HG03103 (cell line): ENCODE measurements at regions not wholly inside any gene's neighbourhood (a gene's known extent, or its start where the extent isn't known, plus 50 kb on each side); places are given as distances from the start of the nearest gene placed in this dataset.

Experiments
- ATAC-seq: cut with Tn5 transposase; IDR thresholded peaks from one replicate; pipeline ENCODE4 v1.9.1; 2021; ENCODE audit warnings: low read depth; ENCODE audit not compliant: unreplicated experiment

DNA sequence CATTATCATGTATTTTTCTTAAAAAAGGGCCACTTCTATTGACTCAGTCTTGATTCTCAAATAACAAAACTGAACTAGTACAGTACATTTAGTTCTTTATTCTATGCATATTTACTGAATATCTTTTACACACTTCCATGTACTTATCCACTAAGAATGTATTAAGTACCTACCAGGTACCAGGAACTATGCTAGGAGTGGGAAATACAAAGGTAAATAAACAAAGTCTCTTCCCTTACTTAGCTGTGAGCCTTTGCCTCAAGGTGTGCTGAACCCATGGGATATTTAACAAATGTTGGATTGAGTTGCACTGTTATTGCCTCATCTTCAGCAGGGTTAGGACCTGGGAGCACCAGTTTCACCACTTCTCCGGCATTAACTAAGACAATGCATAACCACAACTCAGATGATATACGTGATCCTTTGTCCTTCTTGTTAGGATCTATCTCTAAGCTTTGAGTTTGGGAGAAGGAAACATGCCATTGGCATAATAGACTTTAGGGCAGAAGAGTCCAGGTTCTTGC is 533.9 kb downstream of the TFAP2B start:
- no peak for ATAC-seq

DNA sequence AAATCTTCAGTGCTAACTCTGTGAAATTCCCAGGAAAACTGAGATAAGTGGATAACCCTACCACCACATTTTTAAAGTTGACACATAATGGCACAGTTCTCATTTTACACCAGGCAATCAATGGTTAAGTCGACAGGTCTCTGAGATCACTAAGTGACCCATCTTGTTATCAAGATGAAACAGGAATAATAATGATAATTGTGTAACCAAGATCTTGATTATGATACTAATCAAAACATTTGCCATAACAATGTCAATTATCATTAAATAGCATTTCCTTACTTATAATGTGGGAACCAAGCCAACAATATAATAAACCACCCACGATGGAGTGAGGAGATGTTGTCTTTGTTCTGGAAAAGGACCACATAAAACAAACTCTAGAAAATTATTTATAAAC is 541.6 kb downstream of the TFAP2B start:
- no peak for ATAC-seq

DNA sequence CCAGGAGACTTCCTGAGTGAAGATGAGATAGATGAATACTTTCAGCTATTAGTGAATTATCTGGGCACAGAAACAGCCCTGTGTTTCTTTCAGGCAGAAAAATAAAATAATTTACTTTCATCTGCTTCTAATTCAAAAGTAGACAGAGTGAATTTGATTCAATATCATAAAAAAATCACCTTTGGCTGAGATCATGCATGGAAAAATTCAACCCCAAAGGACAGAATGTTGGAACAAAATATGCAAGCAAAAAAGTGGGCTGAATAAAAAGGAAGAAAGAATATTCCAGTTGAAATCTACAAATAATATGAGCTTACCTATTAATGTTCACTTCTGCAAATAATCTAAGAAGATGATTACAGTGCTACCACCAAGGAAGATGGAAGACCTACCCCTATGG is 546.9 kb downstream of the TFAP2B start:
- no peak for ATAC-seq

DNA sequence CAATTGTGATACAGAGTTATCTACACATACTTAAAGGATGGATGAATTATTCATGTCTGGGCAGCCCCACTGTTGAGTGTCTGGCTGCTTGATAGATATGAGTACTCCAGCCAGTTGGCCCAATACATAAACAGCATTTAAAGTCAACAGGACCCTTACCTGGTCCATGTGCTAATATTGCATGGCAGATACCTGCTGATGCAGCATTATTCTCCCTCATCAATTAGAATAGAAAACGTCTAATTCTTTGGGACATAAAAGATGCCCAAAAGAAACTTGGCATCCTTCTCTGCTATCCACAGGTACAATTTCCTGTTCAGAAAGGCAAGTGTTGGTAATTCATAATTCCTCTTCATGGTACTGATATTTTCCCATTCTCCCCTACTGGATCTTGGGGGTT is 550.8 kb downstream of the TFAP2B start:
- ATAC-seq: no peak

DNA sequence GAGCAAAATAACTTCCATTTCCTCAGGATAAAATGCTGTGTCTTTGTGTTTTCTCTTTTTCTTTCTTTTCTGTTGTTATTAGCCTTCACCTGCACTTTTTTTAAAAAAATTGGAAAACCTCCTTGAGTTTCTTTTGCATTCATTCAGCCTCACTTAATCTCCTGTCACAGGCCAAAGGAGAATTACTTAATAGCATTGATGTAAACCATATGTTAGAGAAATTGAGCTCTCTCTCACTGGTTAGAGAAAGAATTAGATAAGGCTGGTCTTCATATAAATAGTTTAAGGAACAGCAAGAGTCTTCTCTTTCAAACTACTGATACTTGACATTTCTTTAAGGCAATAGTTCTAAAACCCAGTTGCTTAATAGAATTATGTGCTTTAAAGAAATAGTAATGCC is 564.2 kb downstream of the TFAP2B start:
- ATAC-seq: no peak

DNA sequence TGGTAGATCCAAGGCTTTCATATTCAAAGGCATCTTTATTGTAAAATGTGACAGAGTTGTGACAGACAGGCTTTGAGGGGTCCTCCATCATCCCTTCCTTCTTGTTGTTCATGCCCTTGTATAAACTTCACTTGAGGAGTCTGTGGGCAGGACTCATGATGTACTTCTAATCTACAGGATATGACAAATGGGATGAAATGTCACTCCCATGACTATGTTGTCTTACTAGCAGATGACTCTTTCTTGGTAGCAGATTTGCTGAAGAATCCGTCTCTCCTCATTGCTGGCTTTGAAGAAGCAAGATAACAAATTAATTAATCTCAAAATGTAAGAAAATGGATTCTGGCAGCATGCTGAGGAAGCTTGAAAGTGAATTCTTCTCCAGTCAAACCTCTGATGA is 566.1 kb downstream of the TFAP2B start:
- ATAC-seq: no peak

DNA sequence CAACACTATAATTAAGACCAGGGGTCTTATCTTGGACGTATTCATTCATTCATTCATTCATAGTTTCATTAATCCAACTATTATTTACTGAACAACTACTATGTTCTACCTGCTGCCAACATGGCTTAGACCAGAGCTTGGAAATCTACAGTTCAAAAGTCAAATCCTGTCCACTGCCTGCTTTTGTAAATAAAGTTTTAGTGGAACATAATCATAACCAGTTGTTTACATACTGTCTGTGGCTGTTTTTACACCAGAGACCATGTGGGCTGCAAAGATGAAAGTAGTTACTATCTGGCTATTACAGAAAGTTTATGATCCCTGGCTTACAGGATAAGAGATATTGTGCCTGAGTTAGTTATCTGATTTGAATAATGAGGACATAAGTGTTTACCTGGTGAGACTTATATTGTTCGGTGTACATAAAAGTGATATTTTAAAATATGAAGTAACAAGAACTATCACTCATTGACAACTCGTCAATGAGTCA is 567.7 kb downstream of the TFAP2B start:
- no peak for ATAC-seq

DNA sequence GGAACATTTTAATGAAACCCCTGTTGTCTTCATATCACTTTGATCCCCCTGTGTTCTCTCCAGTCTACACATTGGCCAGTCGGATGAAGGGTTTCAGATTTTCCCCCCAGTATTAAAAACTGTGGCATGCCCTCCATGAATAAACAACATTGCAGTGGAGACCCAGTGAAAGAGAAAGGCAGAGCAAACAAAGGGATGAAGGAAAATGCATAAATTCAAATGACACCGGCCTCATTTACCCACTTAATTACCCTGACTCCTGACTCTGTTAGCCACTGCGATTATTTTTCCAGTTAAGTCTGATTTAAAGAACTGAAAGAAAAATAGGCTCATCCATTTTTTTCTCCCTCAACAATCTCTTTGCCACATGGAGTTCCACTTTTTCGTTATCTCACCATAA is 569.2 kb downstream of the TFAP2B start:
- no peak for ATAC-seq

DNA sequence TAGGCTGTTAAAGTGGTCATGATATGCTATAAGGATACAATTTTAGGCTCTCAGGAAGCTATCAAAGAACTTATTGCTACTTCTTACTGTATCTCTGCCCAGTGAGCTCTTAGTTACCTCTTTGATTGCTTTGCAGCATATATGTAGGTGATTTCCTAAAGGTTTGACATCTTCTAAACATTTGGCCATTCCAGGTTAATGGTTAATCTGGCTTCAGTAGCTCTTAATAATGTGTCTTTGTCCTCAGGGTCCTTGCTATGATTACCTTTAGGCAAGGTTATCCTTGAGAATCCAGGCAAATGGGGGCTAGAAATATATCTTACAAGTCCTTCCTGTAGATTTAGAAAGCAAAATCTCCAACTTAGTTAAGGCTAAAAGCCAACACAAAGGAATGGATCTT is 575.4 kb downstream of the TFAP2B start:
- no peak for ATAC-seq

DNA sequence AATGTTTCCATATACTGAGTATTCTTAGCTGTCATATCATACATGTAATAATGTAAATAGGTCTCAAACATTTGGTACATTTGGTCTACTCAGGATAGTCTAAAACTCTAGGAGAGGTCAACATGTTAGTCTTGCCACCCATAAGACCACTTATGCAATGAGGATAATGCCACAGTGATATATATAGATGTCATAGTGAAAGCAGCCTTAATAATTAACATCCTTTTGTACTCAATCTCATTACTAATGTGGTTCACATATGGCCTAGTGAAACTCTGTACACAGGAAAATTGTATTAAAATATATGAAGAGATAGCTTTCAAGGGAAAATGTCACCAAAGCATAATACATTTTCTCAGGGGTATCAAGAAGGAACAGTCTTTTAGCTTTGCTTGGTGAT is 577.9 kb downstream of the TFAP2B start:
- no peak for ATAC-seq

DNA sequence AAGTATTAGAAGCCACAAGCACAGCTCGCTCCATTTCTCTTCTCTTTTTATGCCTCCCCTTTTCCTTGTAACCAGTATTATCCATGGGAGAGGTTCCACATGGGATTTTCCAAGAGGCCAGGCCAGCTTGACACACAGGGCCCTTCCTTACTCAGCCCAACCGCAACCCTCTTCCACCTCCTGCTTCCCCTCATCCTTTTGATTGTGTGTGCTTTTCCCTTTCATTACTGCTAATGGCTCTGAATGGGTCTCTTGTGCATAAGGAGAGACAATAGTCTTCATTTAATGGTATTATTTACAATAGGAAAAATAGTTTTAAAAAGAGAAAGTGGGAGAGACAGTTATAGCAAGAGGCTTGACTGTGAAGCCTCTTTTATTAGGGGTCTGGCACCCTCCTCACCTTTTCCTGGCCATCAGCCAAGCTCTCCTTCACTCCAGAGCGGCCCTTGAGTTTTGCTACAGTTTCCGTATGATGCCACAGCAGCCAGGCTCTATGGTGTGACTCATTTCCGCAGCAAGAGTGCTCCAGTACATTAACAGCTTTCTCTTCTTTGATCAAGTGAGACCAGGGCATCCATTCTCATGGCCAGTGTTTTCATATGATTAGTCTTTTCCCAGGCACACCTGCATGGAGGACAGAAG is 579.5 kb downstream of the TFAP2B start:
- no peak for ATAC-seq

DNA sequence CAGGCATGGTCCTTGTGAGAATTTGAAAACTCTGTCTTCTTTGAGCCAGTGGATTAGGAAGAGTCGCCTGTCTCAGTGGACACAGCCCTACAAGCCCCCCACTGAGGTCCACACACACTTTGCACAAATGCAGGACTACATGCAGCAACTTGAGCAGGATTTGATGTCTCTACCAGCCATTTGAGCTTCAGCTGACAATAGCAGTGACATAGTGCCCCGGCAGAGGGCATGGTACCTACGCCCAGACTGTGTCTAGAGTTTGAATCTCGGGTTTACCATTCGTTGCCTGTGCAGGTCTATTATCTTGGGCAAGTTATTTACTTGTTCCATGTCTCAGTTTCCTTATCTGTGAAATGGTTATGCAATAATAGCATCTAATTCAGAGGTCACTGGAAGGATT is 580.1 kb downstream of the TFAP2B start:
- no peak for ATAC-seq

DNA sequence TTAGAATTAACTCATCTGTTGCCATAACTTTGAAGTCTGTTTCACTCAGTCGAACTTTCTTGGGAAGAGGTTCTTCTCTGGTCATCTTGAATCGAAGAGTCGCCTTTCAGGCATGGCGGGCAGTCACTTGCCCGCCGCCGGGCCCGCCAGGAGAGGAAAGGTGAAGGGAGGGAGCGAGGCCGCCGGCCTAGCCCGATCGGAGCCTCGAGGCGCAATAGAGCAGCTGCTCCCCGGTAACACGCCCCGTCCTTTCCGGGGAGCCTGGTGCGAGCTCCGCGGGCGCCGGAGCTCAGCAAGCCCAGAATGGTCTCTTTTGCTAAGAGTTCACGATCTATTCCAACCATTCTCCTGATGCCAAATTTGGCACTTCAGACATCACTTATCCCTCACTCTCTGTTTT is 591.8 kb downstream of the TFAP2B start:
- no peak for ATAC-seq

DNA sequence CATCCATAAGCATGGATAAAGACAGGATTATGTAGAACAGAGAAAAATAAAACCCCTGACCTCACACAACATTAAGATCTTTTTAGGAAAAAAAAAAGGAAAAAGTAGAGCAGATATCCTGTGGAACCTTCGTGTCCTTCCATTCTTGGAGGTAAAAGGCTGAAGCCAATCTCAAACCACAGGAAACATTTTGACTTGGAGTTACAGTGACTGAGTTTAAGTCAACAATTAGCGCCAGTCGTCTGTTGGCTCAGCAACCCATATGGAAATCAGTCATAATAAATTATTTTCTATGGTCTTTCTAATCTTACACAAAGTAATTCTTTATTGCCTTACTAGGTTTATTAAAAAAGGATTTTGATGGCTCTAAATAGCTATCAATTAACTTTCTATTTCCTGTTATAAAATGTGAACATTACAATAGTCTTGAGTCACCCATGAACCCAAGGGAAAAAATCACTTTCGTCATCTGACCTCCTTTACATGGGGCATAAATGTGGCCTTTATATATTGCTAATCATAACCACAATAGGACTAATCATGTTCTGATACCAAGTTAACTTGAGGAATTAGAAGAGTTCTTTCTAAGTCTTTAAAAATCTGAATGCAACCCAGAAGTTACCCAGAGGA is 592.9 kb downstream of the TFAP2B start:
- no peak for ATAC-seq

DNA sequence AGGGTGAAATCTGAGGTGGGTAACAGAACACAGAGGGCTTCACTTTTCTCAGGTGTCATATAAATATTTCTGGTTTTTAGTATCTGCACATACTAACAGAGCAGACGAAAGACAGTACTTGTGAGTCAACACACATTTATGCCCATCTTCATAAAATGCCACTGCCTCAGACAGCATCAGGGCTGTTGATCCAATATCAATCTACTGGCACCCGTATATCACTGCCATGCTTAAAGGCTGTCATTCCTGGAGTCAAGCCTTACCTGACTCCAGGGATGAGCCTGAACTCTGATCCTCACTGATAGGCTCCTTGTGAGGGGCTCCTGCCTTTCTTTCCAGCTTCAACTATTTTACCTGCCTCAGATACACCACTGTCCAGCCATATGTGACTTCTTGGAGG is 595.7 kb downstream of the TFAP2B start:
- ATAC-seq: no peak

DNA sequence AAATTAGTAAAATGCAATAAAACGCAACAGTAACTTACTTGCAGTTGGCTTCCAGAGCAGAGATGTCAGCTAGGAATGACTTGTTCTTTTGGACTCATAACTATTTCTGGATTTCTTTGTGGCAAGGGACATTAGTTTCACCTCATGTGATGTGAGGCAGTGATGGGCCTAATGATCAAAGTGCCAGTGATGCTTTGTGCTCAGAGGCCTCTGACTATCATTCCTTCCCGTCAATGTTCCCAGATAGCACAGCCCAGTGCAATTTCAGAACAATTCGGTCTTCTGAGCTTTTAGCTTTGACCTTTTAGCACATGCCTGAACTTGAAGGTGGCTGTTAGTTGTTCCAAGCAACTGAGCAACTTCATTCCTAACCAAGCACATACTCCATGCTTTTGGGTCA is 596.8 kb downstream of the TFAP2B start:
- ATAC-seq: no peak

DNA sequence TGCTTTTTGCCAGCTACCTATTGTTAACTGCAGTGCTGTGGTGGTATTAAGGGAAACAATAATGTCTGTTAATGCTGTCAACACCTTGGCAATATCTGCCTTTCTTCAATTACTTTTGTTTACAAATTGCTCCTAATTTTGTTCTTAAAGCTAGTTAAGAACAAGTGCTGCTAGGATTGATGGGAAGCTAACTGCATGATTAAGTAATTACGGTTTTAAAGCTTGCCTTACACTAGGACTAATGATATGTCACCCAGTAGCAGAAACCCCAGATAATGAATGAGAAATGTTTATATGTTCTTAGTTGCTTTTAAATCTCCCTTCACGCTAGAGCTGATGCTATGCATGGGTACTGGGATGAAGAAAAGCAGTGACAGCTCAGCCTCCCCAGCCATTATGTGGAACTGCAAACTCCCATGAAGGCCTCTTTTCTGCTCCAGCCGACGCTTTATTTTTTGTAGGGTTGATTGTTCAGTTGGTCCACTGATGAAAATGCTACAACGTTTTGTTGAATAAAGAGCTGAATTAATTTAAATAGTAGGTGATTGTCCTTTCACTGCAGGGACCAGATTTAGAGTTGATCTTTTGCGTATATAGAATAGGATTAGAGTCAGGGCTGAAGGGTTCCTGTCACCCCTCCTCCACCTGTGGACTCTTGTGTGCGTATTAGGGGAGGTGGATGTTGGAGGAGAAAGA is 610.5 kb downstream of the TFAP2B start:
- no peak for ATAC-seq

DNA sequence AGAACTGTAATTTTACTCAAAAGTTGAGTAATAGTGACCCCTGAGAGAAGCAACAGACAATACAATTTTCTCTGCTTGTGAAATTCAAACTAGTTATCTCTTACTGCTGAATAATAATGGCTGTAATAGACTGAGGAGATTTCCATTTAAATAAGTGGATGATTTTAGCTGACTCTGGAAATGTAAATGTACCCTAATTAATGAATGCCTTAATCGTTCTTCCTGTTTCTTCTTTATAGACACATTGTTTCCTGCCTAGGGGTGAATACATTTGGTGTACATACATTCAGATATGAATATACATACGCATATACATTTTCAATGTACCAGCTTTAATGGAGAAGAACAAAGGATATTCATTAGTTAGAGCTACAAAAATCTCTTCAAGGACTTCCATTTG is 611.9 kb downstream of the TFAP2B start:
- ATAC-seq: no peak

DNA sequence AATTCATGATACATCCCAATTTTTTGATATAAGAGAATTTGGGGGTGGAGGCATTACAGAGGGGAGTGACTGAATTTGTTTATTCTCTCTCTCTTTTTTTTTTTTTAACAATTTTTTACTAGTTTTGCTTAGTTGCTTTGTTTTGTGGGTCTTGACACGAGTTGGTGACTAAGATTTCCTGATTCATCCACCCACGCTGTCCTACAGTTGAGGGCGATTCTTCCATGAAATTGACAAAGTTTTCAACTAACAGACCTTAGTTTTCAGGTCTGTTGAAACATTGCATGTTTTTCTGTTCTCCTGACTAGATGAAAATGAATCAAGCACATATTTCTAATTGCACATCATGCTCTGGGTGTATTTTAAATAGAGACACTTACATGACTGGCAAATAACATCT is 613.8 kb downstream of the TFAP2B start:
- no peak for ATAC-seq

DNA sequence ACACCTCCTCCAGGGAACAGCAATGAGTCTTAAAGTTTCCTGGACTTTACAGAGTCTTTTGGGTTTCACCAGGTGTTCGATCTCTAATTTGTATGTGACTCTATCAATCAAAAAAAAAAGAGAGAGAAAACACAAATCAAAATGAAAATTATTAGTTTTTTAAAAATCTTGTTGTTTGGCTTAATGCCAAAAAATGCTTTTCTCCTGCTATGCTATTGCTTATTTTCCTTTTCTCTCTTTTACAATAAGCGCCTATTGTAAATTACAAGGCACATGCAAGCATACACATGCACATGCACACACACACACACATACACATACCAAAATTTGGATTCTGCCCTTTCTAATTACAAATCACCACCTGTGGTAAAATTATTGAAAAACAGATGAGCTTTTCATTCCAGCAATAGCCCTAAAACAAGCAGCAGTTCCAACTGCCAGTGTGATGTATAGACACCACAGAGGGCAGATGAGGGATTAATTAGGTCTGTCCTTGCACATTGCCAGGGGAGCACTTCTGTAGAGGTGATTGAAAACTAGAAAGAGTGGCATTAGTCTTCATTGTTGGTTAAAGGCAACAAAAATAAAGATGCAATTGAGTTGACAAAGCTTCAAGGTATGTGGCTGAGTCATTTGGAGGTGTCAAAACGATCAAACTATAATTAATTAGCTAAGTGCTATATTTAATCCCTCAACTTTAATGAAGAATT is 631.7 kb downstream of the TFAP2B start:
- ATAC-seq: no peak

DNA sequence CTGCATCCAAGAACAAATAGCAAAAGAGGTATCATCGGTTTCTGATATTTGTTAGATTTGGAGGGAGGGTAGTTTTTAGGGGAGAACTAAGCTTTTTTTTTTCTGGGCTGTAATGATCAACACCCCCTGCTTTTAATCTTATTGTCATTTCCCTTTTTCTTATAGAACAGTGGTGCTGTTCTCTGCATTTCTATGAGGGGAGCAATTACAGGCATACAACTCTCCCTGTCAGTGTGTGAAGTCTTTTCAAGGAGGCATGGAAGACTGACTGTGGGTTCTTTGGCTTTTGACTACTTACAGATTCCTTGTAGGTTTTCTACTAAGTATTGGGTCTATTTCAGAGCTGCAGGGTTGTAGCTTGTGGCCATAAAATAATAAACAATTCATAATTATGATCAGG is 632.3 kb downstream of the TFAP2B start:
- no peak for ATAC-seq
